Glutamatergic neuron (in vitro differentiated cells): ENCODE measurements at regions not wholly inside any gene's neighbourhood (a gene's known extent, or its start where the extent isn't known, plus 50 kb on each side); places are given as distances from the start of the nearest gene placed in this dataset.

Experiments
- DNase-seq: peaks from one replicate; pipeline ENCODE4 v3.0.0; 2022
- H3K27ac Mint-ChIP-seq: one replicate; pipeline ENCODE4 v1.8.0; 2020; ENCODE audit warnings: mild to moderate bottlenecking, mixed read lengths, inconsistent platforms; ENCODE audit not compliant: unreplicated experiment
- H3K27me3 Mint-ChIP-seq: one replicate; pipeline ENCODE4 v1.8.0; 2020; ENCODE audit warnings: mild to moderate bottlenecking, moderate library complexity, mixed read lengths, inconsistent platforms; ENCODE audit not compliant: unreplicated experiment
- H3K36me3 Mint-ChIP-seq: one replicate; pipeline ENCODE4 v1.8.0; 2020; ENCODE audit warnings: mild to moderate bottlenecking, mixed read lengths, inconsistent platforms; ENCODE audit not compliant: unreplicated experiment
- H3K4me1 Mint-ChIP-seq: one replicate; pipeline ENCODE4 v1.8.0; 2020; ENCODE audit warnings: mild to moderate bottlenecking, low read depth, mixed read lengths, inconsistent platforms; ENCODE audit not compliant: unreplicated experiment
- H3K4me3 Mint-ChIP-seq: one replicate; pipeline ENCODE4 v1.8.0; 2020; ENCODE audit warnings: mild to moderate bottlenecking, mixed read lengths, inconsistent platforms; ENCODE audit not compliant: unreplicated experiment
- H3K9me3 Mint-ChIP-seq: one replicate; pipeline ENCODE4 v1.8.0; 2020; ENCODE audit warnings: mild to moderate bottlenecking, moderate library complexity, mixed read lengths, inconsistent platforms; ENCODE audit not compliant: unreplicated experiment
- TF ChIP-seq, protein P1 (sequence below): fragments of 200-600 bp; sonication (generic); IDR thresholded peaks from one replicate; pipeline ENCODE4 v1.5.0; 2021; ENCODE audit not compliant: partially characterized antibody, unreplicated experiment

DNA sequence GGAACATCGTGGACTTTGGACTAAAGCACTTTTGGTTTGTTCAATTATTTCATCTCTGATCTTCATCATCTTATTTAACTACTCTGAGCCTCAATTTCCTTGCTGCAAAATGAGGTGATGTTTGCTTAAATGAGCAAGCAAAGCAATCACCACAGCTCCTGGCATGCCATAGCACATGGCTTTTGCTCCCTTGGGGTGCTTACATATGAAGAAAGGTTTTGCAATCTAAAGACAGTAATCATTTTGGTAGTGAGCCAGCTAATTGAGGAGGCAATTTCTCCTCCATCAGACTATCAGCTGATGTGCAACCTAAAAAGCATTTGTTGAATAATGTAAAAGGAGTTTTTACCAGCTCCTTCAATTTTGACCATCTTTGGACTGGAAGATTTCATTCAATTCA is 68.8 kb upstream of the KCNJ15 start:
- peaks cover 9% of the 10 kb centered on the region for H3K36me3 Mint-ChIP-seq
- TF ChIP-seq, protein P1, sequence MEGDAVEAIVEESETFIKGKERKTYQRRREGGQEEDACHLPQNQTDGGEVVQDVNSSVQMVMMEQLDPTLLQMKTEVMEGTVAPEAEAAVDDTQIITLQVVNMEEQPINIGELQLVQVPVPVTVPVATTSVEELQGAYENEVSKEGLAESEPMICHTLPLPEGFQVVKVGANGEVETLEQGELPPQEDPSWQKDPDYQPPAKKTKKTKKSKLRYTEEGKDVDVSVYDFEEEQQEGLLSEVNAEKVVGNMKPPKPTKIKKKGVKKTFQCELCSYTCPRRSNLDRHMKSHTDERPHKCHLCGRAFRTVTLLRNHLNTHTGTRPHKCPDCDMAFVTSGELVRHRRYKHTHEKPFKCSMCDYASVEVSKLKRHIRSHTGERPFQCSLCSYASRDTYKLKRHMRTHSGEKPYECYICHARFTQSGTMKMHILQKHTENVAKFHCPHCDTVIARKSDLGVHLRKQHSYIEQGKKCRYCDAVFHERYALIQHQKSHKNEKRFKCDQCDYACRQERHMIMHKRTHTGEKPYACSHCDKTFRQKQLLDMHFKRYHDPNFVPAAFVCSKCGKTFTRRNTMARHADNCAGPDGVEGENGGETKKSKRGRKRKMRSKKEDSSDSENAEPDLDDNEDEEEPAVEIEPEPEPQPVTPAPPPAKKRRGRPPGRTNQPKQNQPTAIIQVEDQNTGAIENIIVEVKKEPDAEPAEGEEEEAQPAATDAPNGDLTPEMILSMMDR, result no peak
- no peaks in the 10 kb centered on the region for H3K27me3 Mint-ChIP-seq
- H3K27ac Mint-ChIP-seq, result no peak overlapping the region
- DNase-seq, result no peak
- peaks cover 5% of the 10 kb centered on the region for H3K9me3 Mint-ChIP-seq
- H3K4me1 Mint-ChIP-seq, result no peaks in the 10 kb centered on the region
- no peak overlapping the region for H3K4me3 Mint-ChIP-seq

DNA sequence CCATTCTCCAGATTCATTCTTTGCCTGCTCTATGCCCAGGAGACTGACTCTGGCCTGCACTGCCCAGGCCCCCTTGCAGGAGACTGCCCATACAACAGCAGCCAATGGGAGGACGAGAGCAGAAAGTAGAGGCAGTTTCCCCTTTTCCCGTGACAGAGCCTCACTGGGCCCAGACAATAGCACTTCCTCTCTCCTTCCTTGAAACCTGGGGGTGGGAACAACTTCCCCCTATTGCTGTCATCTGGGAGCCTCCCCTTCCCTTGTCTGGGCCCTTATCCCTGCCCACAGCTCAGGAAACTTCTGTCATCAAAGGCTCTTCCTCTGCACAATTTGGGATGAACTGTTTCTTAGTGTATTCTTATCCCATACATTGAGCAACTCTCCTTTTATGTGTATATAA is 60.8 kb upstream of the KCNJ15 start:
- Mint-ChIP-seq H3K27me3 (no peaks in the 10 kb centered on the region), H3K4me1 (no peaks in the 10 kb centered on the region), H3K27ac (no peak overlapping the region), H3K4me3 (no peak overlapping the region), H3K9me3 (peaks cover 4% of the 10 kb centered on the region), H3K36me3 (peaks cover 17% of the 10 kb centered on the region)
- no peak for DNase-seq
- TF ChIP-seq, protein P1, result no peak

DNA sequence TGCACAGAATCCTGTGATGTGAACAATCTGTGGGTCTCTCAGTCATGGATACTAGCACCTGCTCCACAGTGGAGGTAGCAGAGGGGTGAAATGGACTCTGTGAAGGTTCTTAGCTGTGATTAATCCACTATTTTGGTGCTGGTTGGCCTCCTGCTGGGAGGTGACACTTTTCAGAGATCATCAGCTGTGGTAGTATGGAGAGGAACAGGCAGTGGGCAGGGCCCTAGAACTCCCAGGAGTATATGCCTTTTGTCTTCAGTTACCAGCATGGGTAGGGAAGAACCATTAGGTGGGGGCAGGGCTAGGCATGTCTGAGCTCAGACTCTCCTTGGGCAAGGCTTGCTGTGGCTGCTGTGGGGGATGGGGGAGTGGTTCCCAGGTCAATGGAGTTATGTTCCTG is 54.0 kb upstream of the KCNJ15 start:
- H3K9me3 Mint-ChIP-seq, result peaks cover 2% of the 10 kb centered on the region

GRCh38 chr21:38203229-38203628 is 53.6 kb upstream of the KCNJ15 start:
- TF ChIP-seq, protein P1, result no peak
- no peak overlapping the region for H3K27ac Mint-ChIP-seq
- no peaks in the 10 kb centered on the region for H3K4me1 Mint-ChIP-seq
- DNase-seq, result no peak
- H3K4me3 Mint-ChIP-seq, result no peak overlapping the region
- H3K27me3 Mint-ChIP-seq, result peaks cover 2% of the 10 kb centered on the region
- peaks cover 2% of the 10 kb centered on the region for H3K9me3 Mint-ChIP-seq
- no peaks in the 10 kb centered on the region for H3K36me3 Mint-ChIP-seq

More for the DNA sequence above, 54.0 kb upstream of the KCNJ15 start:
- DNase-seq, result no peak
- Mint-ChIP-seq H3K27me3 (no peaks in the 10 kb centered on the region), H3K27ac (no peak overlapping the region), H3K36me3 (peaks cover under 1% of the 10 kb centered on the region), H3K4me3 (no peak overlapping the region), H3K4me1 (no peaks in the 10 kb centered on the region)
- TF ChIP-seq, protein P1, result no peak

DNA sequence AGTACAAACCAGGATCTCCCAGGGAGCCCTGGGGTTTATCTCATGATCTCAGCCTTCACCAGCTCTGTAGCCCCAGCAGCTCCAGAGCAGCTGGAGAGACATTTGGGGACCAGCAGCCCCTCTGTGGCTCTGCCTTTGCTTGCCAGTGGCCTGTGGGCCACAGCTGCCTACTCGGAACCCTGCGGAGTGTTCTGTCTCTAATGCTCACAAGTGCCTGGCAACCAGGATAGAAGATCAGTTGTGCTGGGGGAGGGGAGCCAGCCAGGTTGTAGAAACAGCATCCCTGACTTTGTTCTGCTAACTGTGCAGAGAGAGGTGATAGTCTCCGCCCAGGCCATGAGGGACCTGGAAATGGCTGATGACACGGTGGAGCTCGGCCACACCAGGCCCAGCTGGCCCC is 50.9 kb upstream of the KCNJ15 start:
- no peak overlapping the region for H3K4me3 Mint-ChIP-seq

More for the DNA sequence above, 50.9 kb upstream of the KCNJ15 start:
- H3K9me3 Mint-ChIP-seq, result peaks cover 3% of the 10 kb centered on the region
- peak; percentile 16 for DNase-seq
- no peaks in the 10 kb centered on the region for H3K4me1 Mint-ChIP-seq
- peaks cover 5% of the 10 kb centered on the region for H3K27me3 Mint-ChIP-seq
- no peak overlapping the region for H3K27ac Mint-ChIP-seq
- TF ChIP-seq, protein P1, result no peak
- H3K36me3 Mint-ChIP-seq, result peaks cover 10% of the 10 kb centered on the region
